Uterus (tissue), 3 donors: ENCODE measurements at regions not wholly inside any gene's neighbourhood (a gene's known extent, or its start where the extent isn't known, plus 50 kb on each side); places are given as distances from the start of the nearest gene placed in this dataset.

Experiments used
- DNase-seq, 2 donors: peaks; one replicate each; pipeline ENCODE4 v3.0.0-alpha.2; 2019 to 2020
- H3K27ac ChIP-seq, 2 donors: fragments of 200-600 bp; sonication (generic); 1 replicate in 1 of 2; 2 replicates in 1 of 2; pipeline ENCODE4 v1.5.1; 2016 to 2018
- H3K27me3 ChIP-seq, 2 donors: fragments of 200-600 bp; sonication (generic); one replicate each; pipeline ENCODE4 v1.5.1; 2018 to 2019; ENCODE audit warnings: control low read depth in 1 of 2
- H3K36me3 ChIP-seq, 2 donors: fragments of 200-600 bp; sonication (generic); one replicate each; pipeline ENCODE4 v1.5.1; 2019; ENCODE audit warnings: control low read depth in 1 of 2
- H3K4me1 ChIP-seq, 2 donors: fragments of 200-600 bp; sonication (generic); one replicate each; pipeline ENCODE4 v1.5.1; 2018 to 2019; ENCODE audit warnings: control low read depth in 1 of 2
- H3K4me3 ChIP-seq, 2 donors: fragments of 200-600 bp; sonication (generic); 1 replicate in 1 of 2; 2 replicates in 1 of 2; pipeline ENCODE4 v1.5.1; 2018 to 2019; ENCODE audit warnings: mild to moderate bottlenecking in 1 of 2
- H3K9me3 ChIP-seq, 2 donors: fragments of 200-600 bp; sonication (generic); one replicate each; pipeline ENCODE4 v1.5.1; 2019; ENCODE audit warnings: control low read depth in 1 of 2
- CTCF ChIP-seq, 4 experiments: fragments of 200-600 bp in 2 of 4; fragments of 450-650 bp in 2 of 4; sonication (generic) in 2 of 4; IDR thresholded peaks; one replicate each; pipeline ENCODE4 v1.5.1; 2016 to 2019; ENCODE audit warnings: antibody characterized with exemption in 4 of 4, mild to moderate bottlenecking in 2 of 4, moderate library complexity in 1 of 4
- POLR2A ChIP-seq, 2 donors: fragments of 450-650 bp; IDR thresholded peaks; one replicate each; pipeline ENCODE4 v1.6.1; 2016; ENCODE audit warnings: antibody characterized with exemption in 2 of 2, mild to moderate bottlenecking in 1 of 2, moderate library complexity in 1 of 2
- intact Hi-C: fragments of 100-400 bp; cut with DNase I; formaldehyde crosslinking; loops from one replicate; pipeline ENCODE4 v1.15.1; 2023; ENCODE audit warnings: low total_unique reads
- donor health status: DM: yes; HTN: yes; CAD: no.

- H3K36me3 ChIP-seq: no peaks in the 10 kb centered on the region
- TF ChIP-seq POLR2A (IDR thresholded peaks at IDR 0.05): no peak
- no peak for TF ChIP-seq CTCF (IDR thresholded peaks at IDR 0.05)
- H3K4me1 ChIP-seq: no peaks in the 10 kb centered on the region
- peak in 1 of 2 donors; percentile 42 for DNase-seq
- H3K27ac ChIP-seq: peak overlapping the region in 1 of 2 donors; percentile 60
- intact Hi-C loops: no loop called here
- H3K4me3 ChIP-seq: no peak overlapping the region
- no peaks in the 10 kb centered on the region for H3K9me3 ChIP-seq
- H3K27me3 ChIP-seq: no peaks in the 10 kb centered on the region
These were observed 54.7 kb upstream of the SMAD6 start for GRCh38 chr15:66647358-66647757.

GRCh38 chr15:66648588-66648987 lies 53.4 kb upstream of the SMAD6 start:
- TF ChIP-seq POLR2A (IDR thresholded peaks at IDR 0.05) (no peak), CTCF (IDR thresholded peaks at IDR 0.05) (no peak)
- Histone ChIP-seq H3K9me3 (no peaks in the 10 kb centered on the region), H3K27me3 (no peaks in the 10 kb centered on the region), H3K36me3 (no peaks in the 10 kb centered on the region), H3K4me1 (no peaks in the 10 kb centered on the region), H3K4me3 (no peak overlapping the region), H3K27ac (no peak overlapping the region)
- DNase-seq: no peak
- intact Hi-C loops: no loop called here

GRCh38 chr15:66649235-66649984 lies 52.6 kb upstream of the SMAD6 start:
- no peak for DNase-seq
- intact Hi-C loops: no loop called here
- Histone ChIP-seq H3K36me3 (no peaks in the 10 kb centered on the region), H3K4me3 (no peak overlapping the region), H3K27ac (no peak overlapping the region), H3K9me3 (no peaks in the 10 kb centered on the region), H3K4me1 (no peaks in the 10 kb centered on the region), H3K27me3 (no peaks in the 10 kb centered on the region)
- TF ChIP-seq POLR2A (IDR thresholded peaks at IDR 0.05) (no peak), CTCF (IDR thresholded peaks at IDR 0.05) (no peak)

GRCh38 chr15:66650433-66650832 lies 51.6 kb upstream of the SMAD6 start:
- no peaks in the 10 kb centered on the region for H3K9me3 ChIP-seq
- DNase-seq: peak in 1 of 2 donors; percentile 33
- H3K36me3 ChIP-seq: no peaks in the 10 kb centered on the region
- intact Hi-C loops: no loop called here
- no peak for TF ChIP-seq CTCF (IDR thresholded peaks at IDR 0.05)
- no peak for TF ChIP-seq POLR2A (IDR thresholded peaks at IDR 0.05)
- H3K27me3 ChIP-seq: no peaks in the 10 kb centered on the region
- no peak overlapping the region for H3K27ac ChIP-seq
- H3K4me3 ChIP-seq: no peak overlapping the region
- H3K4me1 ChIP-seq: no peaks in the 10 kb centered on the region

GRCh38 chr15:66651198-66651597 lies 50.8 kb upstream of the SMAD6 start:
- intact Hi-C loops: no loop called here
- Histone ChIP-seq H3K4me1 (no peaks in the 10 kb centered on the region), H3K9me3 (no peaks in the 10 kb centered on the region)

More at GRCh38 chr15:66651198-66651597, 50.8 kb upstream of the SMAD6 start:
- no peak for DNase-seq
- H3K36me3 ChIP-seq: no peaks in the 10 kb centered on the region
- no peak overlapping the region for H3K4me3 ChIP-seq
- TF ChIP-seq POLR2A (IDR thresholded peaks at IDR 0.05): no peak
- no peak for TF ChIP-seq CTCF (IDR thresholded peaks at IDR 0.05)
- H3K27me3 ChIP-seq: no peaks in the 10 kb centered on the region
- no peak overlapping the region for H3K27ac ChIP-seq
